ENCODE measurements at regions not wholly inside any gene's neighbourhood (a gene's known extent, or its start where the extent isn't known, plus 50 kb on each side); places are given as distances from the start of the nearest gene placed in this dataset.
A peak's percentile ranks its signal among the peaks of the same experiment; 100 is the strongest.
"Not testable (repeated sequence)": the region's sequence is repeated elsewhere in the genome, so short reads cannot be mapped to it uniquely, and the experiment has no call there.

- DNase-seq (ENCODE audit: low read depth) = peak; percentile 46
- H3K4me3 ChIP-seq (ENCODE audit: low read depth, low read length) = no peak overlapping the region
- TF ChIP-seq CTCF (IDR thresholded peaks at IDR 0.05; ENCODE audit: insufficient read depth, low read length) = no peak
Measured at GRCh38 chr3:106482451-106482850, 613.6 kb upstream of the CBLB start.

DNA sequence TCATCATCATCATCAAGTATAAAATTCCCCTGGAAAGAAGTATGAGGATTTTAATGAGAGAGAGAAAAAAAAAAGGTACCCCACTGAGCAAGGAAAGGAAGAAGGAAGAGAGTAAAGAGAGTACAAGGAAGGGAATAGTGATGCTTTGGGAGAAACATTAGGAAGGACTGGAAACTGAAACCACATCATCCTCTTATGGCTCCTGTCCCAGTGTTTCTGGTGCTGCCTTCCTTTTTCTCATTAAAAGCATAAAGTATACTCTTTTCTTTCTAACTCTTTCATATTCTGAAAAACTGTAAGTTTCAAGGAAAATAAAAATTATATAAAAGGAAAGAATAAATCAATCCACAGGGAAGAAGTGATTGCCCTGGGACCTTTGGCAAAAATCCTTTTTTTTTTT is 616.4 kb upstream of the CBLB start:
- no peak for TF ChIP-seq CTCF (IDR thresholded peaks at IDR 0.05; ENCODE audit: insufficient read depth, low read length)
- peak; percentile 30 for DNase-seq (ENCODE audit: low read depth)
- H3K4me3 ChIP-seq (ENCODE audit: low read depth, low read length) = no peak overlapping the region

GRCh38 chr3:106485802-106486201 is 617.0 kb upstream of the CBLB start:
- no peak overlapping the region for H3K4me3 ChIP-seq (ENCODE audit: low read depth, low read length)
- DNase-seq (ENCODE audit: low read depth) = no peak
- no peak for TF ChIP-seq CTCF (IDR thresholded peaks at IDR 0.05; ENCODE audit: insufficient read depth, low read length)

DNA sequence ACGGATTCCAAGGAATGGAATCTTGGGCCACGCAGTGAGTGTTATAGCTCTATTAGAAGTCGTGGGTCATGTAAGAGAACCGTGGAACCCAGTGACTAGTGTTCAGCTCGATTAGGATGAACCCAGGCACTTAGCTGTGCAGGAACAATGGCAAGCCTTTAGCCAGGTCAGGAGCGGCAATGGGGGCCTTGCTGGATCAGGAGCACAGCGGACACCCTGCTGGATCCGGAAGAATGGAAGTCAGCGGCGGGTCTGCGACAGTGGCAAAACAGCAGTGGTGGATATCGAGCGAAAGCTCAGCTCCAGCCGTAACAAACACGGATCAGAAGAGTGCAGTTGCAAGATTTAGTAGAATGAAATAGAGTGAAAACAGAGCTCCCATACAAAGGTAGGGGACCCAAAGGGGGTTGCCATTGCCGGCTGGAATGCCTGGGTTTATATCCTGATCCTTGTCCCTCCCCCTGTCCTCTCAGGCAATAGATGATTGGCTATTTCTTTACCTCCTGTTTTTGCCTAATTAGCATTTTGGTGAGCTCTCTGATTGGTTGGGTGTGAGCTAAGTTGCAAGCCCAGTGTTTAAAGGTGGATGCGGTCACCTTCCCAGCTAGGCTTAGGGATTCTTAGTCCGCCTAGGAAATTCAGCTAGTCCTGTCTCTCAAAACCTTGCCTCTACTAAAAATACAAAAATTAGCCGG is 618.3 kb upstream of the CBLB start:
- H3K4me3 ChIP-seq (ENCODE audit: low read depth, low read length); DNase-seq (ENCODE audit: low read depth): not testable (repeated sequence)

GRCh38 chr3:106488331-106488730 is 619.5 kb upstream of the CBLB start:
- no peak overlapping the region for H3K4me3 ChIP-seq (ENCODE audit: low read depth, low read length)
- TF ChIP-seq CTCF (IDR thresholded peaks at IDR 0.05; ENCODE audit: insufficient read depth, low read length) = no peak
- no peak for DNase-seq (ENCODE audit: low read depth)

- no peak for TF ChIP-seq CTCF (IDR thresholded peaks at IDR 0.05; ENCODE audit: insufficient read depth, low read length)
- no peak overlapping the region for H3K4me3 ChIP-seq (ENCODE audit: low read depth, low read length)
- no peak for DNase-seq (ENCODE audit: low read depth)
Measured at GRCh38 chr3:106491796-106492195, 623.0 kb upstream of the CBLB start.

GRCh38 chr3:106508331-106508893 is 639.6 kb upstream of the CBLB start:
- TF ChIP-seq CTCF (IDR thresholded peaks at IDR 0.05; ENCODE audit: insufficient read depth, low read length) = no peak

More at GRCh38 chr3:106508331-106508893, 639.6 kb upstream of the CBLB start:
- DNase-seq (ENCODE audit: low read depth) = no peak
- H3K4me3 ChIP-seq (ENCODE audit: low read depth, low read length) = no peak overlapping the region
